HuH-7 (cell line): ENCODE measurements at regions not wholly inside any gene's neighbourhood (a gene's known extent, or its start where the extent isn't known, plus 50 kb on each side); places are given as distances from the start of the nearest gene placed in this dataset.
"Not testable (repeated sequence)": the region's sequence is repeated elsewhere in the genome, so short reads cannot be mapped to it uniquely, and the experiment has no call there.

Source experiments
- DNase-seq: peaks from one replicate; pipeline ENCODE4 v3.0.0; 2011; ENCODE audit warnings: low spot score

DNA sequence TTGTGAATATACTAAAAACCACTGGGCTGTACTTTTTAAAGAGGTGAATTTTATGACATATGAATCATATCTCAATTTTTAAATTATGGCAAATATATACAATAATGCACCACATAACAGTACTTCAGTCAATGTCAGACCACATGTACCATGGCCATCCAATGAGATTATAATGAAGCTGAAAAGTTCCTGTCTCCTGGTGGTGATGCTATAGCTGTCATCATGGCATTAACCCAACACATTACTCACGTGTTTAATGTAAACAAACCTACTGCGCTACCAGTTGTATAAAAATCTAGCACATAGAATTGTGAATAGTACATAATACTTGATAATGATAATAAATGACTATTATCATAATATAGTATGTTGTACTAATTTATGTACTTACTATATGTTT lies 77.6 kb upstream of the ID2 start:
- no peak for DNase-seq

GRCh38 chr2:8605351-8606065 lies 76.3 kb upstream of the ID2 start:
- no peak for DNase-seq

DNA sequence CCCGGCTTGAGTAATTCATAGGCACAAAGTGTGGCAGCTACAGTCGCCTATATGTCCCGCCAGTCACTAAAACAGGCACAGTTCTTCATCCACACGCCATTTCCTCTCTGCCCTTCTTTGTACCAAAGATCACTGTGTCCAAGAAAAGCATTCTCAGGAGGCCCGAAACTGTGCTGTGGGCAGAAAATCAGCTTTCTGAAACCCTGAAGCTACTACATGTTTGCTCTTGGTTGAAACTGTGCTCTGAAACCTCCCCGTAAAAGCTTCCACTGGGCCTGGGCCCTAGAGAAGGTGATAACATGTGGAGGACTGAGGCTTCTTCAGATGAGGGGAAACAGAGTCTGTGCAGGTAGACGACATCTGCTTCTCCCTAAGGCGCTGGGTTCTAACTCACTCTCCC lies 75.6 kb upstream of the ID2 start:
- DNase-seq: no peak

GRCh38 chr2:8606649-8607550 lies 75.0 kb upstream of the ID2 start:
- DNase-seq: no peak

- no peak for DNase-seq
These were observed 74.2 kb upstream of the ID2 start for GRCh38 chr2:8607606-8608005.

DNA sequence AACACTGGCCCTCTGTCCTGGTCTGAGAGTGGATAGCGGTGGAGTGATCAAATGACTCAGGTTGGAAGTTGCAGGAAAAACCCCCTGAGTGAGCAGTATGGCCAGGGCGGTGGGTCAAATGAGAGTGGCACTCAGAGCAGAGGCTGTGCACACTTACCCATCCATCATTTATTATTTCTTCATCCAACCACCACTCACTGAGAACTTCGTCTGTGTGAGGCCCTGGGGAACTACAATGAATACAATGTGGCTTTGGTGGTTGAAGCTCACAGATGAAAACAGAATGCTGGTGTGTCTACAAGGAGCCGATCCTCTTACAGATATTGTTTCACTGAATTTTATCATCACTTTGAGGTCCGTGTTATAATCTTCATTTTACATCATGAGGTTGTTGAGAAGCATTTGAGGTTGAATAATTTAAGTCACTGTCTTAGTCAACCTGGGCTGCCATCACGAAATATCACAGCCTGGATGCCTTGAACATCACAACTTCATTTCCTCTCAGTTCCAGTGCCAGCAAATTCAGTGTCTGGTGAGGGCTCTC lies 73.4 kb upstream of the ID2 start:
- DNase-seq: no peak

- peak; percentile 59 for DNase-seq
These were observed 72.5 kb upstream of the ID2 start for GRCh38 chr2:8609357-8609811.

GRCh38 chr2:8610775-8611174 lies 71.1 kb upstream of the ID2 start:
- DNase-seq: not testable (repeated sequence)

DNA sequence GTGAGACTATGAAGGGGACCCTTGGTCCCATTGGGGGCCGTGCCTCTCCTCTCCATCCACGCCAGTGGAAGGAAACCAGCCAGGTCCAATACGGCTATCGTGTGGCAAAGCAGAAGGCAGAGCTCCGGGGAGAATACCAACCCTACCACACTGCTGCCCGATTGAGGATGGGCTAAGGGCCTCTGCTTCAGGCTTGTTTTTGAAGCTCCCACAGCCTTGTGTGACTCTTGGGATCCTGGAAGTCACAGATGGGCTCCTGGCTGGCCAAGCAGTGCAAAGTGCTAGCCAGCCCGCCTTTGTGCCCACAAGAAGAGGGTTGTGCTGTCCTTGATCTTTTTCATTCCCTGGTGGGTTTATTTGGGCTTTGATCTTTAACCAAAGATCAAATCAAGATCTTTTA lies 70.6 kb upstream of the ID2 start:
- no peak for DNase-seq

GRCh38 chr2:8611700-8612099 lies 70.2 kb upstream of the ID2 start:
- DNase-seq: peak; percentile 79

DNA sequence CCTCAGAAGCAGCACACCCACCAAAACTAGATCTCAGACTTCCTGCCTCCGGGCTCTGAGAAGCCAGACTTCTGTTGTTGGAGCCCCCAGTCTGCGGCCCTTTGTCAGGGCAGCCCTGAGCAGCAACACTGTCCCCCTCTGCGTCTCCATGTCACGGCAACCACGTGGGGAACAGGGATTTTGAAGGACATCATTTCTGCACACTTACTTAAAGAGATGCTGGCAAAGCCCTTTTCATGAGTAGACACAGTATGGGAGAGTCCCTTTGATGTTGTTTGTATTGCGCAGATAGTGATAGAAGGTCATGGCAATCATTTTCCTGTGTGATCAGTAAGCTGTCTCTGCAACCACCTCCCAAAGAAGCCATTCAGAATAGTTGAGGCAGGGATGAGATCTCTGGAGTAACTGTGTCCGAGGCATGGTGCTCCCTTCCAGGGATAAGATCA lies 69.1 kb upstream of the ID2 start:
- no peak for DNase-seq

DNA sequence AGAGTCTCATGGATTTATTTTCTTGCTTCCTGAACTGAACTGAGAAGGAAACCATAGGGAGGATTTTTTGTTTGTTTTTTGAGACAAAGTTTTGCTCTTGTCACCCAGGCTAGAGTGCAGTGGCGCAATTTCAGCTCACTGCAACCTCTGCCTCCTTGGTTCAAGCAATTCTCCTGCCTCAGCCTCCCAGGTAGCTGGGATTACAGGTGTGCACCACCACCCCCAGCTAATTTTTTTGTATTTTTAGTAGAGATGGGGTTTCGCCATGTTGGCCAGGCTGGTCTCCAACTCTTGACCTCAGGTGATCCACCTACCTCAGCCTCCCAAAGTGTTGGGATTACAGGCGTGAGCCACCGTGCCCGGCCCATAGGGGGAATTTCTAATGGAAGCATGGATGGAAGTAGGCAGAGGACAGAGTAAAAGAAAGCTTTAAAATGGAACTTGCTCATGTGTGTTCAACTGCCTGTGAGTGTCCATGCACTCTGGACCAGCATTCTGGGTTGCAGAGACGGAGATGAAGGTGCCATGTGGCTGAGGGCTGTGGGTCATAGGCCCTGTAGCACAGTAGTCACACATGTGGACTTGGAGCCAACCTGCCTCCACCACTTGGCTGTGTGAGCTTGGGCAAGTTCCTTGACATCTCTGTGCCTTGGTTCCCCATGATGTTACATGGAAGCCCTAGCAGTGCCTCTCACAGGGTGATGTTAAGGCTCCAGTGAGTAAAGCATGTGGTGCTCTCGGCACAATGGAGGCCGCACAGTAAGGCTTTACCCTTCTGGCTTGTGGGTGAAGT lies 68.5 kb upstream of the ID2 start:
- DNase-seq: not testable (repeated sequence)

- DNase-seq: no peak
These were observed 67.2 kb upstream of the ID2 start for GRCh38 chr2:8614646-8615045.

GRCh38 chr2:8615252-8615575 lies 66.6 kb upstream of the ID2 start:
- no peak for DNase-seq

DNA sequence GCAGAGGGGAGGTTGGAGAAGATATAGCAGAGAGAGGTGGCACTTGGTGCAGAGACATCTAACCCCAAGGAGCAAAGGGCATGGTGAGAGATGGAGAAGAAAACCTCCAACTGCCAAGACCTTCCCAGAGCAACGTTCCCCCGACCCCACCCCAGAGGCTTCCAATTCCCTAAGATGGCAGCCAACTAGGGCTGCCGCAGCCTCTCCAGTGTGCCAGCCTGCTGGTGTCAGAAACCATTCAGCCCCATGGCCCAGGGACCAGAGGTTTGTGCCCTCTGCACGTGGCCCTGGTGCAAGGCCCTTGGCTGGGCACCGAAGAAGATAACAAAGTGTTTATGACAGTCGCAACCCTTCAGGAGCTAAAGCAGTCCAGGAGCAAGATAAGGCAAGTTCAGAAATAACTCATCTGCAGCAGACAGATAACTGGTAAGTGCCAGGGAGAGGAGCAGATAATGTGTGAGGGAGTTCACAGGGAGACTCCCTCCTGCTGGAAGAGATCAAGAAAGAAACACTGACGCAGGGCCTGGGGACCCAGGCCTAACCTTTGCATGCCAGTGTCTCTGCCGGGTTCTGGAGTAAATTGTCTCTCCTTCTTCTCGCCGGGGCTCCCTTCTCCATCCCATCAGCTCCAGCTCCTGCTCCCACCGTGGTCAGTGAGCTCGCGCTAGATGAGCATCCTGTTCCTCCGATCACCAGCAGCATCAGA lies 66.1 kb upstream of the ID2 start:
- DNase-seq: no peak

- DNase-seq: no peak
These were observed 64.8 kb upstream of the ID2 start for GRCh38 chr2:8617048-8617447.

GRCh38 chr2:8617590-8617989 lies 64.3 kb upstream of the ID2 start:
- DNase-seq: no peak

- DNase-seq: no peak
These were observed 62.8 kb upstream of the ID2 start for GRCh38 chr2:8619071-8619470.

- no peak for DNase-seq
These were observed 61.1 kb upstream of the ID2 start for GRCh38 chr2:8620611-8621382.

DNA sequence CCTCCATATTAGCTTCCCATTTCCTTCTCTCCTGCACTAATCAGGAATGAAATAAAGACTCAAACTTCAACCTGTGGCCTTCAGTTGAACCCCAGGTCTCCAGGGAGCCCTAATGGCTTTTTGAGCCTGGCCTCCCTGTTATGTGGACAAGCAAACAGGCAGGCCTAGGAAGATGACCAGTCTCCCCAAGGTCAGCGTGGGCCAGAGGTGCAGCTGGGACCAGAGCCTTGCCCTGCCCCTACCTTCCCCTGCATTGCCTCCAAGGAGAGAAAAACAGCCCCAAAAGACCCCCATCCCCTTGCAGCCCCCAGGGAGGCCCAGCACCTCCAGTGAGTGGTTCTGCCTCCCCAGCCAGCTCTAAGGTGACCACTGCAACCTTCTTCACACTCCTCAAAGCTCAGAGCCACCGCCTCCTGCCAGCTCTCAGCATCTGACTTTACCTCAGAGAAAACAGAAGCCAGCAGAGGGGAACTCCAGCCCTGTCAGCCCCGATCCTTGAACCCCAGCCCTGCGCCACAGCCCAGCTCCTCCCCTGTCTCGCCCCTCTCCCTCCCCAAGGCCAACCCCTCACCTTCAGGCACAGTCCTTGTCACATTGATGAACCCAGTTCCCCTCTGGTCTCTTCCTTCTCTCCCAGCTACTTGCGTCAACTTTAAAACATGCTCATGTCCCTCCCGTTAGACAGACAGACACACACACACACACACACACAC lies 59.5 kb upstream of the ID2 start:
- DNase-seq: no peak
